Skeletal muscle tissue (tissue), 3 donors: ENCODE measurements at regions not wholly inside any gene's neighbourhood (a gene's known extent, or its start where the extent isn't known, plus 50 kb on each side); places are given as distances from the start of the nearest gene placed in this dataset.

Source experiments
- H3K27ac ChIP-seq: one replicate; pipeline ENCODE4 v1.7.0; 2013; ENCODE audit warnings: mild to moderate bottlenecking, low read depth, low read length, inconsistent platforms
- H3K27me3 ChIP-seq, 3 donors: one replicate each; pipeline ENCODE4 v1.7.0; 2013; ENCODE audit warnings: low read length in 3 of 3; ENCODE audit not compliant: control insufficient read depth in 3 of 3, insufficient read depth in 3 of 3
- H3K36me3 ChIP-seq, 3 donors: one replicate each; pipeline ENCODE4 v1.7.0; 2013; ENCODE audit warnings: low read length in 3 of 3; ENCODE audit not compliant: control insufficient read depth in 3 of 3, insufficient read depth in 3 of 3
- H3K4me1 ChIP-seq, 3 donors: one replicate each; pipeline ENCODE4 v1.7.0; 2013; ENCODE audit warnings: low read length in 3 of 3, mild to moderate bottlenecking in 3 of 3; ENCODE audit not compliant: control insufficient read depth in 3 of 3, insufficient read depth in 3 of 3
- H3K4me3 ChIP-seq, 3 donors: one replicate each; pipeline ENCODE4 v1.7.0; 2013; ENCODE audit warnings: low read length in 3 of 3
- H3K9ac ChIP-seq, 3 donors: one replicate each; pipeline ENCODE4 v1.7.0; 2013; ENCODE audit warnings: low read length in 3 of 3, mild to moderate bottlenecking in 3 of 3, moderate library complexity in 2 of 3, low read depth in 1 of 3
- H3K9me3 ChIP-seq, 3 donors: one replicate each; pipeline ENCODE4 v1.7.0; 2013; ENCODE audit warnings: low read length in 3 of 3; ENCODE audit not compliant: control insufficient read depth in 3 of 3
- donor health status: Osteomylitis.

DNA sequence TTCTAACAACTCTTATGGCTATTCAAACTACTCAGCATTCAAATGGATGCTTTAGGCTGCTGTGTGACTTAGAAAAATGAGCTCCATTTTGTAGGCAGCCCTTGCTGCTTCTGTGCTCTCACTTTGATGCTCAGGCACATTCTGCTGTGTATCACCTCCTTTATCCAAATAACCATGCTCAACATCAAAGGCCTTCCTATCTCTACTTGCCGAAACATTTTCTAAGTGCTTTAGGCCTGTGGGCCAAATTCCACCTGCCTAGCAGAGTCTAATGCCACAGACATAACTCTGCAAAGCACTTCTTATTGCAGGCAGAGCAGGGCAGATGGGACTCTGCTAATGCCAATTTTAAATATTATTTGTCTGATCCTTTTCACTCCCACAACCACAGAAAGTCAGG, 397.4 kb downstream of the RND3 start:
- Histone ChIP-seq H3K36me3 (no peaks in the 10 kb centered on the region), H3K9ac (no peak overlapping the region), H3K27me3 (no peaks in the 10 kb centered on the region), H3K4me3 (no peak overlapping the region), H3K27ac (no peak overlapping the region), H3K4me1 (peaks cover 0 to 8% (median 7%) of the 10 kb centered on the region in 3 donors), H3K9me3 (no peaks in the 10 kb centered on the region)

DNA sequence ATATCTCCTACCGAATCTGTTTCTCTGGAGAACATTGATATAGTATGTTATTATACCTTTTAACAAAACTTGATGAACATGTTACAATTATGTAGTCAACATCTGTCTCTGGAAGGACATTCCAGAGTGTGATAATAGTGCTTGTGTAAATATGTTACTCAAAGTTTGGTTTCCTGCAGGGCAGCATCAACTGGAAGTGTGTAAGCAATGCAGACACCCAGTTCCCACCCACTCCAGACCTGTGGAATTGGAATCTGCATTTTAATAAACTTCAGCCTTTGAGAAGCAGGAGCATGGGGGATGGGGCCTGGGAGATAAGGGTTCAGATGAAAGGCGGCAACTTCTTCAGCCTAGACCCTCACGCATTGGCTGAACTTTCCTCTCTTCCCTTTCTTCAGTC, 398.9 kb downstream of the RND3 start:
- H3K9me3 ChIP-seq = no peaks in the 10 kb centered on the region
- no peaks in the 10 kb centered on the region for H3K27me3 ChIP-seq
- no peak overlapping the region for H3K4me3 ChIP-seq
- H3K4me1 ChIP-seq = peaks cover 0 to 8% (median 7%) of the 10 kb centered on the region in 3 donors
- H3K27ac ChIP-seq = no peak overlapping the region
- no peaks in the 10 kb centered on the region for H3K36me3 ChIP-seq
- no peak overlapping the region for H3K9ac ChIP-seq

DNA sequence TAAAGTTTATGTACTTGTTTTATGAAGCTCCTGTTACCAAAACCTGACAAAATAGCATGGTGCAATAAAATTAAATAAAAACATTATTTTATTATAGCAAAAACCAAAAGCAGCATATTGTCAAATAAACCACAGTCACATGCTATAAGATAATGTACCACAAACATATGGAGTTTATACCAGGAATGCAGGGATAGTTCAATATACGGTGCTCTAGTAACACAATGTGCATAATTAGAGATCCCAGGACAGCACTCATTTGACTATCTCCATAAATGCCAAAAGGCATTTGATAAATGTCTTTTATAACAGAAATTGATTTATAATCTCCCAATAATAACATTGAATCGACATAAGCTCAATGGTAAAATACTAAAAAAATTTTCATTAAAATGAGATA, 402.0 kb downstream of the RND3 start:
- Histone ChIP-seq H3K36me3 (no peaks in the 10 kb centered on the region), H3K27me3 (no peaks in the 10 kb centered on the region), H3K4me1 (no peaks in the 10 kb centered on the region), H3K9ac (no peak overlapping the region), H3K9me3 (no peaks in the 10 kb centered on the region), H3K4me3 (no peak overlapping the region), H3K27ac (no peak overlapping the region)

DNA sequence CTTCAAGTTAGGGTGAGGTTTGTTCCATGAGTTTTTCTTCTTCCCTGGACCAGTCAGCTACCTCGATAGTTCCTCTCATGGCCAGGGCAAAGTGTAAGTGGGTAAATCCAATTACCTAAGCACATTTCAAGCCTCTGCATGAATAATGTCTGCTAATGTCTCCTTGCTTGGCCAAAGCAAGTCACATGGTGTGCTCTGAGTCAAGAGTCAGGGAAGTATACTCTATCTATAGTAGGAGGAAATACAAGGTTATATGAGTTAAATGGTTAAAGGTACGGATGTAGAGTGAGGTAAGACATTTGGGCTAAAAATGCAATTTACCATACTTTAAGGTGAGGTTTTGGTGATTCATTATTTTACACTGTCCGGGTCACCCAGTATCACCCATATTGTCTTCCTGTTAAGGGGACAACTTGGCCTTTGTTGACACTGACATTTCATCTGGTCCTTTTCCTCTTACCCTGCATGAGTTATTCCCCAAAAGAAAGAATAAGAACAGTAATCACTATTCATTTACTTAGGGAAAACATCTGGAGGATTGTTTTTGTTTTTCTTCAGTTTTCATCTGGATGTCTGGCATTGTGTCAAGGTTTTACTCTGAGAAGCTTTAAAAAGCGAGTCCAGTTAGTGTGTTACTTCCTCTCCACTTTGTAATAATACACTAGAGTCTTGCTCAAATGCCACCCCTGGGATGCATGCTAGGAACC, 405.5 kb downstream of the RND3 start:
- Histone ChIP-seq H3K27ac (no peak overlapping the region), H3K4me1 (no peaks in the 10 kb centered on the region), H3K9ac (no peak overlapping the region), H3K4me3 (no peak overlapping the region), H3K36me3 (no peaks in the 10 kb centered on the region), H3K9me3 (no peaks in the 10 kb centered on the region), H3K27me3 (no peaks in the 10 kb centered on the region)

DNA sequence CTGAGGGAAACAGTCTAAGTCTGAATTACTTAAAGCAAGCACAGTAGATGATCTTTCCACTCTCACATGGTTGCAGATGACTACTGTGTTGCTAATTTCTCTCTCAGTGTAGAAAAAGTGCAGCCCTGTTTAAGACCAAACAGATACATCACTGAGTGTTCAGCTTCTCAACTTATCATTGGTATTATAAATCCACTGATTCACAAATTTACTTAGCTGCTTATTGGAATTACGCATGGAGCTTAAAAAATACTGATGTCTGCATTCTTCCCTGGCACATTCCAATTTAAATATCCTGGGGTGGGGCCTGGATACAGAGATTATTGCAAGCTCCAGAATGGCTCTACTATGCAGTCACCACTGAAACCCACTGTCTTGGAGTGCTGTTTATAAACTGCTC, 411.2 kb downstream of the RND3 start:
- H3K36me3 ChIP-seq = no peaks in the 10 kb centered on the region
- no peak overlapping the region for H3K27ac ChIP-seq
- no peaks in the 10 kb centered on the region for H3K4me1 ChIP-seq
- H3K9me3 ChIP-seq = peaks cover 0 to 8% (median 0%) of the 10 kb centered on the region in 3 donors
- H3K9ac ChIP-seq = no peak overlapping the region
- H3K27me3 ChIP-seq = no peaks in the 10 kb centered on the region
- H3K4me3 ChIP-seq = no peak overlapping the region

DNA sequence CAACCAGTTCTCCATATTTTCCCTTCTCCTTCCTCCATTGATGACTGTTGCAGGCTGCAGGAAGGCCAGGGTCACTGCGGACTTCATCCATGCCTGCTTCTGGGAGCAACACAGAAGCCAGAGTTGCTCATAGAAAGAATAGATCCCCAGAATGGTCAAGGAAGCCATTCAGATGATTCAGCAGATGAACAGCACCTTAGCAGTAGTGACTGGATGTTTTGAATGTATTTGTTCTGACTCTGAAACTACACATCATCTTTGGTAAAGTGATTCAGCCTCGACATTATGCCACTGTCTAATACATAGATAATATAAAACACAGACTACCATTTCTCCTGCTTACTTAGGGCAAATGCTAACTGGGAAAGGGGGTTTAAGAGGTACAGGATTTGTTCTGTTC, 411.6 kb downstream of the RND3 start:
- H3K4me3 ChIP-seq = no peak overlapping the region
- no peak overlapping the region for H3K9ac ChIP-seq
- H3K36me3 ChIP-seq = no peaks in the 10 kb centered on the region
- no peaks in the 10 kb centered on the region for H3K27me3 ChIP-seq
- peaks cover 0 to 8% (median 0%) of the 10 kb centered on the region in 3 donors for H3K9me3 ChIP-seq
- H3K4me1 ChIP-seq = no peaks in the 10 kb centered on the region
- H3K27ac ChIP-seq = no peak overlapping the region

DNA sequence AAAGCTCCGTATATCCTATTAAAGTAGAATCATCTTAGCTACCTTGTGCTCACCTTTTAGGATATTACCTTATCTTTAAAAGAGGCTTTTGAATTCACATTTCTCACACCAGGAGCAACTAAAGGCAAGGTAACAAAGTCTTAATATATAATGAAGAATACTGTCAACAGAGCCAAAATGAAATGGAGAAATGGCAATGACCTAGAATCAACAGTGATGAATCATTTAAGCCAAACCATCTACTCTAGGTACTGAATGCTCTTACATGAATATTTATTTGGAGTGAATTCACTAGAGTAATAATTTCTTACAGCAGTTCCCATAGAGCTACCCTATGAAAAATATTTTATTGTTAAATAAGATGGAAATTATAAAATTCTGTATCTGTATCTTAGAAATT, 421.0 kb downstream of the RND3 start:
- Histone ChIP-seq H3K27ac (no peak overlapping the region), H3K27me3 (no peaks in the 10 kb centered on the region), H3K9me3 (no peaks in the 10 kb centered on the region), H3K4me3 (no peak overlapping the region), H3K9ac (no peak overlapping the region), H3K4me1 (peaks cover 0 to 5% (median 0%) of the 10 kb centered on the region in 3 donors), H3K36me3 (no peaks in the 10 kb centered on the region)

DNA sequence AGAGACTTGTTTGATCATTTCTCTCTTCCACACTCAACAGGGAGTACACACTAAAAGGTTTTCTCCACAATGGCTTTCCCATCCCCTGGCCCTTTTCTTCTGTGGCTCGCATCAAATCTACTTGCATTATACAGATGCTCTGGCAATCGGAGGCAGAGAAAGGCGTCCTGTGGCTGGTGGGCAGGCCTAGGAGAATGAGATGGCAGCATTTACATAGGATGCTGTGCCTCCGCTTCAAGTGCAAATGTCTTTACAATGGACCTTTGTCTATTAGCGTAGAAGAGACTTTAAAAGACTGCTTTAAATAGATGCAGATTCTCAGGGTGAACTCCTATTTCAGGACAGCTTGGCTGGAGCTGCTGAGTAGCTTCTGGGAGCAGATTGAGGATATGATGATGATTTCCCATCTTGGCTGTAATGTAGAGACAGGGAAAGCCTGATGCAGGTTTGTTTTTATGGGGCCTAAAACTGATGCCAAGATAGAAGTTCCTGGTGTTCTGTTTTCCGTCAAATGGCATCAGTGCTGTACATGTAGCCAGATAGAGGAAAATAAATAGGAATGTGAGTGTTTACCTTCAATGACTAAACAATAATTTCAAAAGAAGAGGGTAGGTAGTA, 423.4 kb downstream of the RND3 start:
- Histone ChIP-seq H3K27me3 (no peaks in the 10 kb centered on the region), H3K4me1 (peaks cover 0 to 5% (median 0%) of the 10 kb centered on the region in 3 donors), H3K27ac (no peak overlapping the region), H3K4me3 (no peak overlapping the region), H3K9me3 (no peaks in the 10 kb centered on the region), H3K36me3 (no peaks in the 10 kb centered on the region), H3K9ac (no peak overlapping the region)

DNA sequence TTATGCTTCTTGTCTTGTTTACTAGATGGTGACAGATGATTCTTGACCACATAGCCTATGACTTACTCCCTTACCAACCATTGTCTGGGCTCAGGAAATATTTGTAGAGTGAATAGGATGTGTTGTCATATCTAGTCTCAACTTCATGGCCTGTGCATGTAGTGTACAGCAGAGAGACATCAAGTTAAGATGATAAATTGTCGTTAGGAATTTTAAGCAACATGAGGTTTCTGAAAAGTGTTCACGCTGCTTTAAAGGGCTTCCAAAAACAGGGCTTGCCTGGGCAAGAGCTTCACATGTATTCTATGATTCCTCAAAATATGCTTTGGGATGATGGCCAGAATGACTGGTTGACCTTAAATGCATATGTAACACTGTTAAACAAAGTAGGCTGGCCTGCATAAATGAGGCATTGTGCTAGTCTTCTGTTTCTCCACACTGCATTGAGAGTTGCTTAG, 424.0 kb downstream of the RND3 start:
- Histone ChIP-seq H3K9ac (no peak overlapping the region), H3K4me1 (peaks cover 0 to 5% (median 0%) of the 10 kb centered on the region in 3 donors), H3K27ac (no peak overlapping the region)

DNA sequence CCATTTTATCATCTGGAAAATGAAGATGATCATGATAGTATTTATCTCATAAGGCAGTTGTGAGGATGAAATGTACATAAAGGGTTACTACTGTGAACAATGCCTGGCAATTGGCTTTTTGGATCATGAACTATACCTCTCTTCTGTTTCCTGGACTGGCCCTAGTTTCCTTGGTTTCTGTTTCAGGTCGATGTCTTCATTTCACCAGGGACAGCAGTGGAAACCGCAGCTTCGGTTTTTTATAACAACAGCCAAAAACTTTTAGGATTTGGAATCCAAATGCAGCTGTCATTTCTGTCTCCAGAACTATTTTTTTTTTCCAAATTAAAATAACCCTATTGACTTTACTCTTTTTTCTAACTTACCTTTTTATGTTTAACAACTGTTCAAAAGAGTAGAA, 425.1 kb downstream of the RND3 start:
- Histone ChIP-seq H3K4me3 (peak overlapping the region in 1 of 3 donors; percentile 28), H3K4me1 (peaks cover 0 to 5% (median 0%) of the 10 kb centered on the region in 3 donors), H3K27ac (no peak overlapping the region), H3K27me3 (no peaks in the 10 kb centered on the region), H3K9me3 (no peaks in the 10 kb centered on the region), H3K9ac (no peak overlapping the region), H3K36me3 (no peaks in the 10 kb centered on the region)

More for the DNA sequence above, 424.0 kb downstream of the RND3 start:
- H3K9me3 ChIP-seq = no peaks in the 10 kb centered on the region
- H3K36me3 ChIP-seq = no peaks in the 10 kb centered on the region
- no peak overlapping the region for H3K4me3 ChIP-seq
- no peaks in the 10 kb centered on the region for H3K27me3 ChIP-seq
